H1 (cell line): ENCODE measurements at regions not wholly inside any gene's neighbourhood (a gene's known extent, or its start where the extent isn't known, plus 50 kb on each side); places are given as distances from the start of the nearest gene placed in this dataset.

Source experiments
- BRCA1 ChIP-seq: IDR thresholded peaks from 2 replicates; pipeline ENCODE4 v1.6.1; 2012; ENCODE audit warnings: low read depth, low read length, improper control_type of control experiment
- CBX8 ChIP-seq: fragments of 300-800, 300-1000 bp; sonication (generic); IDR thresholded peaks from 2 replicates; pipeline ENCODE4 v1.7.1; 2016; ENCODE audit warnings: low read depth, low read length, borderline replicate concordance
- CTBP2 ChIP-seq: IDR thresholded peaks from 2 replicates; pipeline ENCODE4 v1.7.0; 2011; ENCODE audit warnings: borderline replicate concordance, mild to moderate bottlenecking, moderate library complexity, mixed read lengths, low read length; ENCODE audit not compliant: insufficient read depth, insufficient read length
- EGR1 ChIP-seq: IDR thresholded peaks from 2 replicates; pipeline ENCODE4 v1.6.1; 2011; ENCODE audit warnings: low read depth, low read length, borderline replicate concordance
- KDM4A ChIP-seq: IDR thresholded peaks from one replicate; pipeline ENCODE4 v1.7.1; 2012; ENCODE audit warnings: low read depth, mild to moderate bottlenecking, moderate library complexity, low read length, inconsistent platforms; ENCODE audit not compliant: severe bottlenecking
- NANOG ChIP-seq: IDR thresholded peaks from 2 replicates; pipeline ENCODE4 v1.6.1; 2011; ENCODE audit warnings: low read length, low read depth, mild to moderate bottlenecking, inconsistent platforms; ENCODE audit not compliant: insufficient read depth, poor library complexity, severe bottlenecking
- NRF1 ChIP-seq: IDR thresholded peaks from 2 replicates; pipeline ENCODE4 v1.6.1; 2011; ENCODE audit warnings: mild to moderate bottlenecking, low read depth, low read length, improper control_type of control experiment
- POLR2AphosphoS5 ChIP-seq: IDR thresholded peaks from 2 replicates; pipeline ENCODE4 v1.6.1; 2011; ENCODE audit warnings: low read depth, low read length
- YY1 ChIP-seq: IDR thresholded peaks from 2 replicates; pipeline ENCODE4 v1.6.1; 2011; ENCODE audit warnings: low read depth, mild to moderate bottlenecking, low read length
- TF ChIP-seq, protein P1 (sequence below): fragments of 300-600 bp; sonication (generic); IDR thresholded peaks from 2 replicates; pipeline ENCODE4 v1.7.1; 2012; ENCODE audit warnings: low read length, moderate library complexity, mild to moderate bottlenecking, inconsistent platforms; ENCODE audit not compliant: insufficient replicate concordance
- TF ChIP-seq, protein P2 (sequence below): IDR thresholded peaks from 2 replicates; pipeline ENCODE4 v1.6.1; 2012; ENCODE audit warnings: inconsistent platforms
- TF ChIP-seq, protein P3 (sequence below): IDR thresholded peaks from 2 replicates; pipeline ENCODE4 v1.6.1; 2012; ENCODE audit warnings: inconsistent platforms

DNA sequence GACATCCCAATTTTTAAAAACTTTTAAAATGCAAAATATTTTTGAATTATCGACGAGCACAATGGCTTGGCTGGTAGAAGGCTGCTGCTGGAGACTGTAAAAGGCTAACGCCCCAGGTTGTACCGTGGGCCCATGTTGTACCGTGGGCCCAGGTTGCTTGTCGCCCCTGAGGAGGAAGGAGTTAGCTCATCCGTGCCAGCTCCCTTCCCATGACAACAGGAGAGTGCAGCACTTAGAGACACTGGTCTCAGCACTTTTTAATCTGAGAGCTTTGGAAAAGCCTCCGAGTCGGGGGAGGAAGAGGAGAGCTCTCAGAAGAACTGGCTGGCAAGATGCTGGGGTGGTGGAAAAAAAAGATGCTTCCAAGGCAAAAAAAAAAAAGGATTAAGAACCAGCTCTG lies 50.3 kb upstream of the CACNA1A start (continued):
- TF ChIP-seq, protein P1, sequence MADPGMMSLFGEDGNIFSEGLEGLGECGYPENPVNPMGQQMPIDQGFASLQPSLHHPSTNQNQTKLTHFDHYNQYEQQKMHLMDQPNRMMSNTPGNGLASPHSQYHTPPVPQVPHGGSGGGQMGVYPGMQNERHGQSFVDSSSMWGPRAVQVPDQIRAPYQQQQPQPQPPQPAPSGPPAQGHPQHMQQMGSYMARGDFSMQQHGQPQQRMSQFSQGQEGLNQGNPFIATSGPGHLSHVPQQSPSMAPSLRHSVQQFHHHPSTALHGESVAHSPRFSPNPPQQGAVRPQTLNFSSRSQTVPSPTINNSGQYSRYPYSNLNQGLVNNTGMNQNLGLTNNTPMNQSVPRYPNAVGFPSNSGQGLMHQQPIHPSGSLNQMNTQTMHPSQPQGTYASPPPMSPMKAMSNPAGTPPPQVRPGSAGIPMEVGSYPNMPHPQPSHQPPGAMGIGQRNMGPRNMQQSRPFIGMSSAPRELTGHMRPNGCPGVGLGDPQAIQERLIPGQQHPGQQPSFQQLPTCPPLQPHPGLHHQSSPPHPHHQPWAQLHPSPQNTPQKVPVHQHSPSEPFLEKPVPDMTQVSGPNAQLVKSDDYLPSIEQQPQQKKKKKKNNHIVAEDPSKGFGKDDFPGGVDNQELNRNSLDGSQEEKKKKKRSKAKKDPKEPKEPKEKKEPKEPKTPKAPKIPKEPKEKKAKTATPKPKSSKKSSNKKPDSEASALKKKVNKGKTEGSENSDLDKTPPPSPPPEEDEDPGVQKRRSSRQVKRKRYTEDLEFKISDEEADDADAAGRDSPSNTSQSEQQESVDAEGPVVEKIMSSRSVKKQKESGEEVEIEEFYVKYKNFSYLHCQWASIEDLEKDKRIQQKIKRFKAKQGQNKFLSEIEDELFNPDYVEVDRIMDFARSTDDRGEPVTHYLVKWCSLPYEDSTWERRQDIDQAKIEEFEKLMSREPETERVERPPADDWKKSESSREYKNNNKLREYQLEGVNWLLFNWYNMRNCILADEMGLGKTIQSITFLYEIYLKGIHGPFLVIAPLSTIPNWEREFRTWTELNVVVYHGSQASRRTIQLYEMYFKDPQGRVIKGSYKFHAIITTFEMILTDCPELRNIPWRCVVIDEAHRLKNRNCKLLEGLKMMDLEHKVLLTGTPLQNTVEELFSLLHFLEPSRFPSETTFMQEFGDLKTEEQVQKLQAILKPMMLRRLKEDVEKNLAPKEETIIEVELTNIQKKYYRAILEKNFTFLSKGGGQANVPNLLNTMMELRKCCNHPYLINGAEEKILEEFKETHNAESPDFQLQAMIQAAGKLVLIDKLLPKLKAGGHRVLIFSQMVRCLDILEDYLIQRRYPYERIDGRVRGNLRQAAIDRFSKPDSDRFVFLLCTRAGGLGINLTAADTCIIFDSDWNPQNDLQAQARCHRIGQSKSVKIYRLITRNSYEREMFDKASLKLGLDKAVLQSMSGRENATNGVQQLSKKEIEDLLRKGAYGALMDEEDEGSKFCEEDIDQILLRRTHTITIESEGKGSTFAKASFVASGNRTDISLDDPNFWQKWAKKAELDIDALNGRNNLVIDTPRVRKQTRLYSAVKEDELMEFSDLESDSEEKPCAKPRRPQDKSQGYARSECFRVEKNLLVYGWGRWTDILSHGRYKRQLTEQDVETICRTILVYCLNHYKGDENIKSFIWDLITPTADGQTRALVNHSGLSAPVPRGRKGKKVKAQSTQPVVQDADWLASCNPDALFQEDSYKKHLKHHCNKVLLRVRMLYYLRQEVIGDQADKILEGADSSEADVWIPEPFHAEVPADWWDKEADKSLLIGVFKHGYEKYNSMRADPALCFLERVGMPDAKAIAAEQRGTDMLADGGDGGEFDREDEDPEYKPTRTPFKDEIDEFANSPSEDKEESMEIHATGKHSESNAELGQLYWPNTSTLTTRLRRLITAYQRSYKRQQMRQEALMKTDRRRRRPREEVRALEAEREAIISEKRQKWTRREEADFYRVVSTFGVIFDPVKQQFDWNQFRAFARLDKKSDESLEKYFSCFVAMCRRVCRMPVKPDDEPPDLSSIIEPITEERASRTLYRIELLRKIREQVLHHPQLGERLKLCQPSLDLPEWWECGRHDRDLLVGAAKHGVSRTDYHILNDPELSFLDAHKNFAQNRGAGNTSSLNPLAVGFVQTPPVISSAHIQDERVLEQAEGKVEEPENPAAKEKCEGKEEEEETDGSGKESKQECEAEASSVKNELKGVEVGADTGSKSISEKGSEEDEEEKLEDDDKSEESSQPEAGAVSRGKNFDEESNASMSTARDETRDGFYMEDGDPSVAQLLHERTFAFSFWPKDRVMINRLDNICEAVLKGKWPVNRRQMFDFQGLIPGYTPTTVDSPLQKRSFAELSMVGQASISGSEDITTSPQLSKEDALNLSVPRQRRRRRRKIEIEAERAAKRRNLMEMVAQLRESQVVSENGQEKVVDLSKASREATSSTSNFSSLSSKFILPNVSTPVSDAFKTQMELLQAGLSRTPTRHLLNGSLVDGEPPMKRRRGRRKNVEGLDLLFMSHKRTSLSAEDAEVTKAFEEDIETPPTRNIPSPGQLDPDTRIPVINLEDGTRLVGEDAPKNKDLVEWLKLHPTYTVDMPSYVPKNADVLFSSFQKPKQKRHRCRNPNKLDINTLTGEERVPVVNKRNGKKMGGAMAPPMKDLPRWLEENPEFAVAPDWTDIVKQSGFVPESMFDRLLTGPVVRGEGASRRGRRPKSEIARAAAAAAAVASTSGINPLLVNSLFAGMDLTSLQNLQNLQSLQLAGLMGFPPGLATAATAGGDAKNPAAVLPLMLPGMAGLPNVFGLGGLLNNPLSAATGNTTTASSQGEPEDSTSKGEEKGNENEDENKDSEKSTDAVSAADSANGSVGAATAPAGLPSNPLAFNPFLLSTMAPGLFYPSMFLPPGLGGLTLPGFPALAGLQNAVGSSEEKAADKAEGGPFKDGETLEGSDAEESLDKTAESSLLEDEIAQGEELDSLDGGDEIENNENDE = no peak
- TF ChIP-seq BRCA1 = no peak
- no peak for TF ChIP-seq NANOG
- no peak for TF ChIP-seq NRF1
- no peak for TF ChIP-seq POLR2AphosphoS5
- TF ChIP-seq CTBP2 = no peak
- TF ChIP-seq EGR1 = no peak
- no peak for TF ChIP-seq KDM4A
- no peak for TF ChIP-seq CBX8
- TF ChIP-seq YY1 = no peak
- TF ChIP-seq, protein P2, sequence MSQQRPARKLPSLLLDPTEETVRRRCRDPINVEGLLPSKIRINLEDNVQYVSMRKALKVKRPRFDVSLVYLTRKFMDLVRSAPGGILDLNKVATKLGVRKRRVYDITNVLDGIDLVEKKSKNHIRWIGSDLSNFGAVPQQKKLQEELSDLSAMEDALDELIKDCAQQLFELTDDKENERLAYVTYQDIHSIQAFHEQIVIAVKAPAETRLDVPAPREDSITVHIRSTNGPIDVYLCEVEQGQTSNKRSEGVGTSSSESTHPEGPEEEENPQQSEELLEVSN = no peak
- TF ChIP-seq, protein P3, sequence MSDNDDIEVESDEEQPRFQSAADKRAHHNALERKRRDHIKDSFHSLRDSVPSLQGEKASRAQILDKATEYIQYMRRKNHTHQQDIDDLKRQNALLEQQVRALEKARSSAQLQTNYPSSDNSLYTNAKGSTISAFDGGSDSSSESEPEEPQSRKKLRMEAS = no peak
